ENCODE measurements at regions not wholly inside any gene's neighbourhood (a gene's known extent, or its start where the extent isn't known, plus 50 kb on each side); places are given as distances from the start of the nearest gene placed in this dataset.

GRCh38 chr17:34765291-34765690 lies 185.9 kb downstream of the TMEM132E start:
- Histone ChIP-seq H3K9me3 (no peaks in the 10 kb centered on the region), H3K27me3 (no peaks in the 10 kb centered on the region)

DNA sequence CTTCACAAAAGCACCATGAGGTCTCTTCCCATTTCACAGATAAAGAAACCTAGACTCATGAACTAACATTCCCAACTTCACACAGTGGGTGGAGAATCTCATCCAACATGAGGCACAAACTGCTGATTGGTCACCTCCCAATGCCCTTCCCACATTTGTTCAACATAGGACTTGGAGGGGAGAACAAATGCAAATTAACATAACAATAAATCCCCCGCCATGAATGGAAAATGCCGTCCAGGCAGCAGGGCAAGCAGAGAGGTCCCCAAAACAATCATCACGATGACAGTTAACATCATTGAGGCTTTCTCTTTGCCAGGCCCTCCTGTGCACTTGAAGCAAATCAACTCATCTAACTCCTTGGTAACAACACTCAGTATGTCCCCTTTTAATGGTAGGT lies 185.3 kb downstream of the TMEM132E start:
- Histone ChIP-seq H3K9ac (no peak overlapping the region), H3K27ac (no peak overlapping the region), H3K9me3 (no peaks in the 10 kb centered on the region), H4K20me1 (no peaks in the 10 kb centered on the region), H3K27me3 (no peaks in the 10 kb centered on the region), H3K36me3 (no peaks in the 10 kb centered on the region), H3K4me2 (no peak overlapping the region), H3K4me1 (no peaks in the 10 kb centered on the region), H3K4me3 (no peak overlapping the region)
- no peak for TF ChIP-seq Cebpa-rat (IDR thresholded peaks at IDR 0.05)

More at GRCh38 chr17:34765291-34765690, 185.9 kb downstream of the TMEM132E start:
- TF ChIP-seq Cebpa-rat (IDR thresholded peaks at IDR 0.05), result no peak
- Histone ChIP-seq H3K27ac (no peak overlapping the region), H3K4me2 (no peak overlapping the region), H3K4me3 (no peak overlapping the region), H4K20me1 (no peaks in the 10 kb centered on the region), H3K4me1 (no peaks in the 10 kb centered on the region), H3K9ac (no peak overlapping the region), H3K36me3 (no peaks in the 10 kb centered on the region)

GRCh38 chr17:34763728-34764665 lies 184.6 kb downstream of the TMEM132E start:
- H3K9me3 ChIP-seq, result no peaks in the 10 kb centered on the region
- no peak overlapping the region for H3K4me3 ChIP-seq
- no peak overlapping the region for H3K27ac ChIP-seq
- no peaks in the 10 kb centered on the region for H3K36me3 ChIP-seq
- no peaks in the 10 kb centered on the region for H4K20me1 ChIP-seq
- H3K9ac ChIP-seq, result no peak overlapping the region
- no peaks in the 10 kb centered on the region for H3K4me1 ChIP-seq
- H3K27me3 ChIP-seq, result no peaks in the 10 kb centered on the region
- TF ChIP-seq Cebpa-rat (IDR thresholded peaks at IDR 0.05), result no peak
- H3K4me2 ChIP-seq, result no peak overlapping the region

GRCh38 chr17:34762078-34762477 lies 182.7 kb downstream of the TMEM132E start:
- no peaks in the 10 kb centered on the region for H4K20me1 ChIP-seq
- no peak overlapping the region for H3K27ac ChIP-seq
- H3K4me3 ChIP-seq, result no peak overlapping the region
- no peaks in the 10 kb centered on the region for H3K4me1 ChIP-seq
- no peaks in the 10 kb centered on the region for H3K9me3 ChIP-seq
- H3K4me2 ChIP-seq, result no peak overlapping the region
- H3K27me3 ChIP-seq, result no peaks in the 10 kb centered on the region
- TF ChIP-seq Cebpa-rat (IDR thresholded peaks at IDR 0.05), result no peak
- no peak overlapping the region for H3K9ac ChIP-seq
- no peaks in the 10 kb centered on the region for H3K36me3 ChIP-seq

DNA sequence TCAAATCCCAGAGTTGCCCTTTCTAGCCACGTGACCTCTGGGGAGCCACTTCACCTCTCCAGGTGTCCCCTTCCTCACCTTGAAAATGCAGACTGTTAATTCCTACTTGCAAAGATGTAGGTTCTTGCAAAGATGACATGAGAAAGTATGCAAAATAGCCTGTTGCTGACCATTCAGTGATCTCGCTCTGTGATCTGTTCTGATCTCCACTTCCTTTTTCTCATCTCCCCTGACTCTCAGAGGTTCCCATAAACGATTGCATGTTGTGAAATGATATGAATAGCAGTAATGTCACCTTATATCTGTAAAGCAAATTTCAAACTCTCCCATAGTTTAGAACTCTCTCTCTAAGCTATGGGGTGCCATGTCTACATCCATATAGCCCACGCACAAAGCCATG lies 182.3 kb downstream of the TMEM132E start:
- Histone ChIP-seq H3K9ac (no peak overlapping the region), H3K27me3 (no peaks in the 10 kb centered on the region), H3K27ac (no peak overlapping the region), H3K4me1 (no peaks in the 10 kb centered on the region), H3K36me3 (no peaks in the 10 kb centered on the region), H3K4me3 (no peak overlapping the region), H3K4me2 (no peak overlapping the region), H4K20me1 (no peaks in the 10 kb centered on the region), H3K9me3 (no peaks in the 10 kb centered on the region)
- TF ChIP-seq Cebpa-rat (IDR thresholded peaks at IDR 0.05), result no peak

GRCh38 chr17:34760931-34761495 lies 181.6 kb downstream of the TMEM132E start:
- Histone ChIP-seq H3K4me2 (no peak overlapping the region), H3K9me3 (no peaks in the 10 kb centered on the region), H4K20me1 (no peaks in the 10 kb centered on the region), H3K9ac (no peak overlapping the region), H3K4me3 (no peak overlapping the region), H3K27ac (no peak overlapping the region), H3K36me3 (no peaks in the 10 kb centered on the region), H3K27me3 (no peaks in the 10 kb centered on the region), H3K4me1 (no peaks in the 10 kb centered on the region)
- TF ChIP-seq Cebpa-rat (IDR thresholded peaks at IDR 0.05), result no peak

DNA sequence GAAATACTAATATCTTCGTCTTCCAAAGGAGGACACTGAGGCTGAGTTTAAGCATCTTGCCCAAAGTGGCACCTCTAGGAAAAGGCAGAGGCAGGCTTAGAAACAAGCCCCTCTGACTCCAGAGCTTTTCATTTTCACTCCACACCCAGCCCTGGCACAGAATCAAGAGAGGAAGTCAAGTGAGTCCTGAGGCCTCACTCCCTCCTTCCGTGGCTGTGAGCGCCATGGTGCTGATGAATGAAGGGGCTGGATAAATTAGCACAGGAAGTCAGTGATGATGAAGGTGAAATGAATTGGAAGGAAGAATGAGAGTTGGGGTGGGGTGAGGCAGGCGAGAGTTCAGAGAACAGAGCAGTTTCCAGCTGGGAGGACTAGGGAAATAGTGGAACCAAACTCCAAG lies 179.3 kb downstream of the TMEM132E start:
- H3K4me2 ChIP-seq, result no peak overlapping the region
- no peaks in the 10 kb centered on the region for H3K27me3 ChIP-seq
- H3K36me3 ChIP-seq, result no peaks in the 10 kb centered on the region
- no peaks in the 10 kb centered on the region for H3K9me3 ChIP-seq
- H3K4me1 ChIP-seq, result no peaks in the 10 kb centered on the region
- no peaks in the 10 kb centered on the region for H4K20me1 ChIP-seq
- no peak for TF ChIP-seq Cebpa-rat (IDR thresholded peaks at IDR 0.05)
- H3K4me3 ChIP-seq, result no peak overlapping the region
- H3K9ac ChIP-seq, result no peak overlapping the region
- H3K27ac ChIP-seq, result no peak overlapping the region

DNA sequence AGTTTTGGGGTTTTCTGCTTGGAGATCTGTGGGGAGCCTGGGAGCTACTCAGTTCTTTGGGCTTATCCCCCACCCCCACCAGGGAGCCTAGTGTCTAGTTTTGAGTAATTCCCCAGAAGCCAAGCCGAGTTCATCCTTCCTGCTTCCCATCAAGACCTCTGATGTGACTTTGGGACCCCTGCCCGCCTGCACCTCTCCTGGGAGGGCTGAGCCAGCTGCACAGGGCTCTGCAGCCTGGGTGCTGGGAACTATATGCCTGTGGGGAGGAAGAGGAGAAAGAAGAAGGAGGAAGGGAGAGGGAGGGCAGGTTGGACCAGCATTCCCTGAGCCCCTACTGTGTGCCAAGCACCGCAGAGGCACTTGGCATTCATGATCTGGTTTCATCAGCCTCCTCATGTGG lies 178.9 kb downstream of the TMEM132E start:
- no peak overlapping the region for H3K9ac ChIP-seq
- no peaks in the 10 kb centered on the region for H4K20me1 ChIP-seq
- no peak for TF ChIP-seq Cebpa-rat (IDR thresholded peaks at IDR 0.05)

DNA sequence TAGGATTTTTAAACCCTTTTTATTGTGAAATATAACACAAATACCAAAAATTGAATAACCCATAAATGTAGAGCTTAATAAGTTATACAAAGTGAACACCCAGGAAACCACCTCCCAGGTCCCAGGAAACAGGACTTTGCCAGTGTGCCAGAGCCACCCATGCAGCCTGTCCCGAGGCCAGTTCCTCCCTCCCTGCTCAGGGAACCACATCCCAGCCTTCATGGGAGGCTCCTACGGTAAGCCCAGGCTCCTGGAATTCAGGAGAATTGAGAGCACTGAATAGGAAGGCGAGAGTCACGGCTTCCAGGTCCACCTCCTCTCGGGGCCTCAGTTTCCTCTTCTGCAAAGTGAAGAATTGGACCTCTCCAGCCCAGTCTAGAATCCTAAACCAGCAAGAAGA lies 178.2 kb downstream of the TMEM132E start:
- Histone ChIP-seq H3K4me1 (no peaks in the 10 kb centered on the region), H4K20me1 (no peaks in the 10 kb centered on the region), H3K27ac (no peak overlapping the region), H3K4me3 (no peak overlapping the region), H3K4me2 (no peak overlapping the region), H3K36me3 (no peaks in the 10 kb centered on the region), H3K9ac (no peak overlapping the region), H3K9me3 (no peaks in the 10 kb centered on the region), H3K27me3 (no peaks in the 10 kb centered on the region)
- no peak for TF ChIP-seq Cebpa-rat (IDR thresholded peaks at IDR 0.05)

More for the DNA sequence above, 178.9 kb downstream of the TMEM132E start:
- H3K4me3 ChIP-seq, result no peak overlapping the region
- H3K27ac ChIP-seq, result no peak overlapping the region
- H3K9me3 ChIP-seq, result no peaks in the 10 kb centered on the region
- no peak overlapping the region for H3K4me2 ChIP-seq
- no peaks in the 10 kb centered on the region for H3K36me3 ChIP-seq
- no peaks in the 10 kb centered on the region for H3K4me1 ChIP-seq
- no peaks in the 10 kb centered on the region for H3K27me3 ChIP-seq

GRCh38 chr17:34757106-34757505 lies 177.7 kb downstream of the TMEM132E start:
- Histone ChIP-seq H3K4me1 (no peaks in the 10 kb centered on the region), H3K4me3 (no peak overlapping the region), H4K20me1 (no peaks in the 10 kb centered on the region), H3K36me3 (no peaks in the 10 kb centered on the region), H3K9ac (no peak overlapping the region), H3K27ac (no peak overlapping the region), H3K4me2 (no peak overlapping the region), H3K27me3 (no peaks in the 10 kb centered on the region), H3K9me3 (no peaks in the 10 kb centered on the region)
- TF ChIP-seq Cebpa-rat (IDR thresholded peaks at IDR 0.05), result no peak

Measured in BLaER1 (cell line).